ENCODE measurements at regions not wholly inside any gene's neighbourhood (a gene's known extent, or its start where the extent isn't known, plus 50 kb on each side); places are given as distances from the start of the nearest gene placed in this dataset.

DNA sequence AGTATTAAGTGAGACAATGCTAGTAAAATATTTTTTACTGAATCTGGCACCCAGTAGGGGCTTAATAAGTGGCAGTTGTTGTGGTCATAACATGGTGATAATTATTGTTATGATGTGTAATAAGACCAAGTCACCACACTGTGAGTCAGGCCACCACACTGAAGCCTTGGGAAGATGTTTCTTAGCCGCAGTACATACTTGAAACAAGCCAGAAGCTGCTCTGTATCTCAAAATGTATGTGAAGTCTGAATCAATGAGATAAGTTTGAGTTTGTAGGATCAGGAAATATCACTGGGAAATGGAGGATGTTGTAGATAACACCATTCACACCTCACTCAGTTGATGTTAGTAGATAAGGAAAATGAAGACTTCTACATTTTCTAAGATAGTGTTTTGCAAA is 51.3 kb upstream of the PTPN3 start:
- DNase-seq (ENCODE audit: low read depth in 4 of 4, low spot score in 2 of 4), result no peak

DNA sequence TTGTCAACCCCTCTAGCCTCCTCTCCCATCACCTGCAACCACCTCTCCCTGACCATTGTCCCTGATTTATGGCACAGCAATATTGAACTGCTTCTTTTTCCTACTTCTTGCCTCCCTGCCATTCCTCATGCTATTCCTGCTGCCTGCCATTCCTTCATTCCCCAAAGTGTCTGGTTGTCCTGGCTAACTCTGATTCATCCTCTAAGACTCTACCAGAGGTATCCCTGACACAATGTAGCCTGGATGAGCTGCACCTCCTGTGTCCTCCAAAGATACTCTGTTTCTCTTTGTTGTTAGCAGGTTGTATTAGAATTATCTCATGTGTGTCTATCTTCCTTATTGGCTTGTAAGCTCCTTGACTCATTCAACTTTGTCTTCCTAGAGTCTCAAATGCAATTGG is 53.5 kb upstream of the PTPN3 start:
- no peak for DNase-seq (ENCODE audit: low read depth in 4 of 4, low spot score in 2 of 4)

DNA sequence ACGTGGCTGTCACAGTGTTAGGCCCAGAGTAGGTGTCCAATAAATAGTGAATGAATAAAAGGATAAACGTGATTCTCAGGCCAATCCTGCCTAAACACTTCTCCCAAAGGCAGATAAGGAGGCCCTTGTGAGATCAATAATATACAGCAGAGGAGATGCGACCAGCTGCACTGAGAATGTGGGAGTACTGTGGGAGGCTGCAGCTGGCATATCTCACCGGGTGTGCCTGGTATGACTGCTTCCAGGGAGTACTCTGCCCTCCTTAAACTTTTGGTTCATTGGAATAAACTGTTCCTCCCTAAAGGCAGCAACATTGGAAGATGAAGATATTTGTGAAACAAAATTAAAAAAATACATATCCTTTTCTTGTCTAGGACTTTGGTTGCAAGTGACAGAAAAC is 57.1 kb upstream of the PTPN3 start:
- no peak for DNase-seq (ENCODE audit: low read depth in 4 of 4, low spot score in 2 of 4)

DNA sequence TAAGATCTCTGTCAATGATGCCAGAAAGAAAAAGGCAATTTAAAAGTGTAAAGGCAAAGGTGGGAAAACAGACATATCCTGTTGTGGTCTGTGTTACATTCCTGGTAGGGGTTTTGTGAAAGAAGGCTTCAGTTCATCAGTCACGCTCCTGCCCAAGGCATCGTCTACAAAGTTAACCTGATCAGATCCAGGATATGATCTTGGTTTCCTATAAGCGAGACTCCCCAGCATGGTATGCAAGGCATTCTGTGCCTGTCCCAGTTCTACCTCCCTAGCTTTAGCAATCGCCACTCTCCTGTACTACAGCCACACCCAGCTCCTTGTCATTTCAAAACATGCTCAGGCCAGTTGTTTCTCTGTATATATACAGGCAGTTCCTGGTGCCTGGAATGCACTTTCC is 58.0 kb upstream of the PTPN3 start:
- no peak for DNase-seq (ENCODE audit: low read depth in 4 of 4, low spot score in 2 of 4)

DNA sequence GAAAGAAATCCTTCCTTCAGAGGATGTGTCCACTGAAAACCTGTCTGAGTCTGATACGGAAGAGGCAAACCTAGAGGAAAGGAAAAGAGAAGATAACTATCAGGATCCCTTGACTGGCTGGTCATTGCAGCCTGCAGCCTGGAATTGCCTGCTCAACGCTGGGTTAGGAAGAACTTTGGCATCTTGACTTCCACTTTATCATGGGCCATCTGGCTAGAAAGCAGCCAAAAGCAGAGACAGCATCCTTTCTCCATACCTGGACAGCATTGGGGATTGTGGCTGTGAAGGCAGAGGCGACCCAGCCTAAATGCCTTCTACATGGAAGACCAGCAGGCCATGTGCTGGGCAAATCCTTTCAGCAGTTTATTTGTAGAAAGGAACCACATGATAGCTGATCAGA is 58.7 kb upstream of the PTPN3 start:
- no peak for DNase-seq (ENCODE audit: low read depth in 4 of 4, low spot score in 2 of 4)

DNA sequence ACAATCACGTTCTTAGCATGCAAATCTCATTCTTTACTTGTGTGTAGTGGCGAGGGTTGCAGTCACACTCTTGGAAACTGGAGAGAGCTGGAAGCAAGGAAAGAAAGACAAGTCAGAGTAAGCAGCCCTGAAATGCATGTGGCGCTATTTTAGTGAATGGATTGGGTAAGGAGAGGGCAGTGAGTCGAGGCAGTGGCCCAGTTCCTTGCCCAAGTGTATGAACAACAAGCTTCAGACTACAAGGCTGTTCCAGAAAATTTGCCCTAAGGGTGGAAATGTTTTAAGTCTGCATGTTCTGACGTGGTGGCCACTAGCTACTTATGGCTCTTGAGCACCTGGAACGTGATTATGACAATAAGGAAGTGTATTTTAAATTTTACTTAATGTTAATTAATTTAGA is 59.4 kb upstream of the PTPN3 start:
- no peak for DNase-seq (ENCODE audit: low read depth in 4 of 4, low spot score in 2 of 4)

DNA sequence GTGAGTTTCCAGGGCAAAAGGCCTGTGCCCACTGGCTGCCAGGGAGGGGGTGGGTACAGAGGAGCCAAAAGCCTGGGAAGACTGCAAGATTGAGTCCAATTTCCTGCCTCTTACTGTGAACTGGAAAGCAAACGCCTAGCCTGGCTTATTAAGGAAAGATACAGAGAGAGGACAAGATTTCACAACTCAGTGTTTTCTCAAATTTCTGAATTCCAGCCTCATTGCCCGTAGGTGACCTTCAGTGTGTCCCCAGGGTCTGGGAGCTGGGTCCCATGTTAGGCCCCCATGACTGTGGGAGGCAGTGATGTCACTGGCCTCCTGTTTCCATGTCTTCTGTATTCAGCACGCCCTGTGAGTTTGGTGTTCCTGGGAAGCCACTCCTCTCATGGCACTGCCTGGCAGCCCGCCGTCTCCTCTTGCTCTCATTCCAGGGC is 60.6 kb upstream of the PTPN3 start:
- DNase-seq (ENCODE audit: low read depth in 4 of 4, low spot score in 2 of 4), result no peak

DNA sequence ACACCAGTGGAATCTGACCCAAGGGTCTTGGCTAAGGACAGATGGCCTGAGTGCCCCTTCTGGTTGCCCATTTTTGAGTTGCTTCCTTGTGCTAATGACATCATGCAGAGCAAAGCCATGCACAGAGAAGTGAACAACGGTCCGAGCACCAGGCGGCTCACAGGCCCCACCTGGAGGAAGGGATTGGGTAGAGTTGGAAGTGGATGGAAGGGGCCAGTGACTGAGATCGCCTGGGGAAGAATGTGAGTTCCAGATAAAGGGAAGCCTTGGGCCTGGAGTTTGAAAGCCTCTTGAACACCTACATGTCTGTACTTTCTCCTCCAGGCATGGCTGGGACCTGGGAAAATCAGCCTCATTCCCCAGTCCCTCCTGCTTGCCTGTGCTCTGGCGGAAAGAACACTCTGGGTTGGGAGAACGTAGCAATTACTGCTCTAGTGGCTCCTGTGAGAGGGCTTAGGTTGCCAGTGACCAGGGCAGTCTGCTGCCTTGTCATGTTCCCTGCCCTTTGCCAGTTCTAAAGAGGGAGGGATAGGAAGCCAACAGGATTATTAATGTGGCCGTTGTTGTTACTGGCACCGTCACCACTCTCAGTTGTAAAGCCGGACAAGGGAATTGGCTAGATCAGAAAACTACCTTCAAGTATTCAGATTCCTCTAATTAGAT is 62.5 kb upstream of the PTPN3 start:
- DNase-seq (ENCODE audit: low read depth in 4 of 4, low spot score in 2 of 4), result no peak

DNA sequence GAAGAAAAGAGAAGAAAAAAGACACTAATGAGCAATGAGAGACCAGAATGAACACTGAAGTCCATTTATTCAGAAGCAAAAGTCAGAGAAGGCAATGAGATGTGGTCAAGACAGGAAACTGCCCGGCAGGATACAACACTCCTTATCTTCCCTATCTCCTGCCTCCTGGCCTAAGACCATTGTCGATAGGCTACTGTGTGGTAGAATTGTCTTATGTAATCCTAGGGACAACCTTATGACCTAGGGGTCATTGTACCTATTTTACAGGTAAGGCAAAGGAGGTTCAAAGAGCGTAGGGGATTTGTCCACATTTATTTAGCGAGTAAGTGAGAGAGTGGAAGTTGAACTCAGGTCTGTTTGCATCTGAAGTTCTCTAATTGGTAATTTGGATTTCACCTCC is 63.0 kb upstream of the PTPN3 start:
- DNase-seq (ENCODE audit: low read depth in 4 of 4, low spot score in 2 of 4), result no peak

DNA sequence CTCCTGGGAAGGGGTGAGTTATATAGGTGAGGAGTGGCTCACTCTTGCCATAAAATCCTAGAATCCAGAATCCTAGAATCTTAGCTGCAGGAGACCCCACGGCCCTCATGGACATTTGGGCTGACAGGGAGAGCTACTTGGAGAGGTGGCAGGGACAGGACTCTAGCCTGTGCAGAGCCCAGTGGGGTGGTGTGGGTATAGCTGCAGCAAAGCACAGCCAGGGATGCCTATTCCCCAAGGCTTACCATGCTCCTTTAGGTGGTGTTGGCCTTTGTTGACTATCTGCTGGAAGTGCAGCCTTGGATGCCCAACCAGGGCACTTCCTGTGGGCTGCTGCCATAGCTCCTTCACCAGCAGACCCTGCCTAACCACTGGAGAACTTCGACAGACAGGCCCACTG is 70.0 kb upstream of the PTPN3 start:
- DNase-seq (ENCODE audit: low read depth in 4 of 4, low spot score in 2 of 4), result no peak

DNA sequence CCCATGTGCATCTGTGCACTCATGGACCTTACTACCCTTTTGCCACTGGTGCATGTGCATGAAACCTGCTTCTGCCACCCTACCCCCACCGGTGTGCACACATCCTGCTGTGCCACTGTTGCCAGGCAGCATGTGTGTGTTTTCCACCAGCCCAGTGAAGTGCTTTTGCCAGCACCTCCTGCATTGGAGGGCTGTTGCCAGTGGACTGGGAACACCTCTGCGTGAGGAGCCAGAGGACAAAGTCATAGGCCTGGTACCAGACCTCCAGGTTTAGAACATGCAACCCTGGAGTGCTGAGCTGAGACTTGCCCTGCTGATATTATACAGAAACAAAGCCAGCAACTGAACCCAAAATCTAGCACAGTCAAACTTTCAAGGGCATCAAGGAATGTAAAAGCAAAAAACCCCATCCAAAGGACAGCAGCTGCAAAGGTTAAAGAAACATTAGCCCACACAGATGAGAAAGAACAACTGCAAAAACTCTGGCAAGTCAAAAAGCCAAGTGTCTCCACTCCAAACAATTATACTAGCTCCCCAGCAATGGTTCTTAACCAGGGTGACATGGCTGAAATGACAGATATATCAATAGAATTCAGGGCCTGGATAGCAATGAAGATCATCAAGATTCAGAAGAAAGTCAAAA is 70.6 kb upstream of the PTPN3 start:
- no peak for DNase-seq (ENCODE audit: low read depth in 4 of 4, low spot score in 2 of 4)

DNA sequence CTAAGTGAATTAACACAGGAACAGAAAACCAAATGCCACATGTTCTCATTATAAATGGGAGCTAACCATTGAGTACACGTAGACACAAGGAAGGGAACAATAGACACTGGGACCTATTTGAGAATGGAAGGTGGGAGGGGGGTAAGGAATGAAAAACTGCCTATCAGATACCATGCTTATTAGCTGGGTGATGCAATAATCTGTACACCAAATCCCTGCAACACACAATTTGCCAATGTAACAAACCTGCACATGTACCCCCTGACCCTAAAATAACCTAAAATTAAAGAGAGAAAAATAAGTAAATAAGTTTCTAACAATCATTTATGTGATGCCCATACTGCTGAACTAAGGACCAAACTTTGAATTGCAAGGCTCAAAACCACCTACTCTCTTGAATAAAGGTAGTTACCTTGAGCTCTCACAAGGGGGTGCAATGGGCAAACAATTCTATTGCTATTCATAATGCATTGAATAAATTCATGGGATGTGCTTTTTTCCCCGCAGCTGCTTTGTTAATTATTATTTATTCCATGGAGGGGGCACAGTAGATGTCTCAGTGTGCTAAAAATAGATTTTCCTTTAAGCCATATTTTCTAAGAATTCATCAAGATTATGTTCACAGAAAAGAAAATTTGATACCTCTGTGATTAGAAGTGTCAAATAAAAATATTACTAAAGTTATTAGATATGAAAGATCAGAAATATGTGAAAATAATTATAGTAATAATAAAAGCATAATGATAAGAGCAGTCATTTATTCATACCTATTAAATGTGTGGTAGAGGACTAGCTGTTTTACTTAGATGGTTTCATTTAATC is 76.2 kb upstream of the PTPN3 start:
- DNase-seq (ENCODE audit: low read depth in 4 of 4, low spot score in 2 of 4), result peak in 3 of 4 donors; percentile 27 to 62 (median 45)

DNA sequence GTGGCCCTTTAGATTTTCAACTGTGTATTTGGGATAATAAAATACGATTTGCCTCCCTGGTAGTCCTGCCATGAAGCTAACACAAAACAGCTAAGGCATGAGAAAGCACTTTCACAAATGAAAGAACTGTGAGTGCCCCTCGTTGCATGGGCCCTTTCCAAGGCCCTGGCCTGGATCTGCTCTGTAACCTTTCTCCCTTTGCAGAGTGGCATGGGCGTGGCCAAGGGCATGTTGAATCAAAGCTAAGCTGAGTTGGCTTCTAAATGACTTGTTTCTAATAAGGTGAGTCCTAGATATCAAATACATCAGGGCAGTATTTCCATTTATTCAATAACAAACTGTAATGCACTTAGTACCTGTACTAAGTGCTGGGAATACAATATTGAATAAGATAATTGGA is 78.7 kb upstream of the PTPN3 start:
- no peak for DNase-seq (ENCODE audit: low read depth in 4 of 4, low spot score in 2 of 4)

DNA sequence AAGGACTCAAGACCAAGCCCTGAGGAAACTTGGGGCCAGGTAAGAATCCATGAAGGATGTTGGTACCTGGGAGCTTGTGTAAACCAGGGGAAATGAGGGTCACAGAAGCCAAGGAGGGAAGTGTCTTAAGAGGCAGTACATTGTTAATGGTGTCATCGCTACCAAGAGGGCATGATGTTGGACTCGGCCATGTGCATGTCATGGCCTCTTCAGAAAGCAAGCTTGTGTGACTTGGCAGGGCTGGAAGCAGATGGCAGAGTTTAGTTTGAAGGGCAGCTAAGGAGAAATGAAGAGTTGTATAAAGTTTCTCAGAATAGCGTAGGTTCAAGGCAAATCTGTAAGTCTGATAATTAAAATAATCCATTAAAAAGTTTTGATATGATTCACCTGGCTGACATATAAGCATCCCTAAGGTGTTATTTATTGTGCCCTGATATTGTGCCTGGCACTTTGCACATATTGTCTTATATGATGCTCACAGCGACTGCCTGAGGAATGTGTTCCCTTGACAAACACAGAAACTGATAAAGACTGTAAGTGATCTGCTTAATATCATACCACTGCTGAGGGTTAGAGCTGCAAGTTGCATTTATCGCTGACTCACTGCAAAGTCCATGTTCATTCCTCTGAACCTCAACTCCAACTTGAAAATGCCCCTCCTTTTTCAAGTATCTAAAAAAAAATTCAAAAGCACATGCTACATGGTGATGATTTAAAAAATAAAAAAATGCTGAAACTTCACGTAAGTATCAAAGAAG is 81.3 kb upstream of the PTPN3 start:
- no peak for DNase-seq (ENCODE audit: low read depth in 4 of 4, low spot score in 2 of 4)

DNA sequence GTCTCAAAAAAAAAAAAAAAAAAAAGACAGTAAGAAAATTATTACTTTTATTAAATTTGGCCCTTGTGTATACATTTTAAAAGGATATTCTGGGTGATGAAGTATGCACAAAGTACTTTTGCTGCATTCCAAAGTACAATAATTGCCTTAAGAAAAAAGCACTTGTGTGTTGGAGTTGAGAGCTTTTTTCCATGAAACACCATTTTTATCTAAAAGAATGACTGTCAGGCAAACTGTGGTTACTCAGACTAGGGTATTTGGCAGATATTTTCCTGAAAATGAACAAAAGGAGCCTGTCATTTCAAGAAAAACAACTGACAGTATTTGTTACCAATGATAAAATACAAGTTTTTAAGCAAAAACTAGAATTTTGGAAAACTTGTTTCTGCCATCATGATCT is 84.3 kb upstream of the PTPN3 start:
- no peak for DNase-seq (ENCODE audit: low read depth in 4 of 4, low spot score in 2 of 4)

DNA sequence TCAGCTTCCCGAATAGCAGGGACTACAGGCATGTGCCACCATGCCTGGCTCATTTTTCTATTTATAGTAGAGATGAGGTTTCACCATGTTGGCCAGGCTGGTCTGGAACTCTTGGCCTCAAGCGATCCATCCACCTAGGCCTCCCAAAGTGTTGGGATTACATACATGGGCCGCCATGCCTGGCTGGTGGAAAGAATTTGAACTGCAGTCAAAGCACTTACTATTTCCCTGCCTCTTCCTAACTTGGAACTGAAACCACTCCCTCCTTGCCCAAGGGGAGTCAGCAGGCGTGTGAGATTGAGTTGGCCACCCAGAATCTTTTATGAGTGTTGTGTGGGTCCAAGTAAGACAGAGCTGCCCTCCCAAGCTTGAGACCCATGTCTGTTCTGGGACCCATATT is 86.1 kb upstream of the PTPN3 start:
- DNase-seq (ENCODE audit: low read depth in 4 of 4, low spot score in 2 of 4), result no peak

DNA sequence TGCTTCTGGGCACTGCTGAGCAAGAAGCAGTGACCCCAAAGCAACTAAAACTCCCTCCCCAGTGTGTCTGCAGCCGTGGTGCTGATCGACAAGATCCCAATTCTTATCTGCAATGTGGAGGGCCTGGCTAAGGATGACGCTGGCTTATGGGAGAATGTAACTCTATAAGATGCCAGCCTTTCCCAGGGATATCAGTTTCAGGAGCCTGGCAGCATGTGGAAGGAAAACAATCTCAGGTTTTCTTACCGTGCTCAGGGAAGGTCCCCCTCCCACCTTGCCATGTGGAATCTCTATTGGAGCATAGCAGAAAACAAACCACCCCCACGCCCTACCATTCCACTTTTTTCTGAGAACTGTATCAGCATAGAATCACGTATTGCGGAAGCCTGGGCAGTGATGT is 87.7 kb upstream of the PTPN3 start:
- peak; percentile 47 to 74 (median 58) for DNase-seq (ENCODE audit: low read depth in 4 of 4, low spot score in 2 of 4)

DNA sequence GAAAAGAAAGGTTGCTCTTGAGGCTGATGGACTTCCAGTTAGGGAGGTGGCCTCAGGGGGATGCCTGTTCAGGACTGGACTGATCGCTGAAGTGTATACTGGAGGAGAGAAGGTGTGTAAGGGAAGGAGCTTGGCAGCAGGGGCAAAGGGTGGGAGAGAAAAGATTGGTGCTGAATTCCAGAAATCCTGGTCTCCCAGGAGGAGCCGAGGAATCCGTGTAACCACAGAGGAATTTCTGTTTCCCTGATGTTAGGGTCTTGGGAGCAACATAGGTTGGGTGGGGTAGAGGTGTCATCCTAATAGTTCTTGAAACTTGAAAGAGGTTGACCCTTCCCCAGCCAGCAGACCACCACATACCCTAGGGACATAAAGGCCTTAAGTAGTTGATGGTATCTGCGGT is 88.9 kb upstream of the PTPN3 start:
- no peak for DNase-seq (ENCODE audit: low read depth in 4 of 4, low spot score in 2 of 4)

DNA sequence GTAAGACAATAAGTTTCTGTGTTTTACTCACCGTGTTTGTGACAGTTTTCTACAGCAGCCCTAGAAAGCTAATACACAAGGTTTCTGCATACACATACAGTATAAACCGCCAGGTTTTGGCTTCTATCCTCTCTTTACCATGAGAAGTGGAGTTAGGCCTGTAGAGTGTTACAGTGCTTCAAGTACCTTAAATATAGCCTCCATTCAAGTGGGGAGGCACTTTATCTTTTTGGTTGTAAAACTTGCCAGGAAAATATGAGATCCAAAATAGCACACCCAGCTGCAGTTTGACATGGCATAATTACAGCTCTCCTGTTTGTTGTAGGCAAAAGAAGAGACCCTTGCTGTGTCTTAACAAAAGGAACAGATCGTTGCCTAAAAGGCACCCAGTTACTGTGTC is 90.3 kb upstream of the PTPN3 start:
- DNase-seq (ENCODE audit: low read depth in 4 of 4, low spot score in 2 of 4), result no peak

DNA sequence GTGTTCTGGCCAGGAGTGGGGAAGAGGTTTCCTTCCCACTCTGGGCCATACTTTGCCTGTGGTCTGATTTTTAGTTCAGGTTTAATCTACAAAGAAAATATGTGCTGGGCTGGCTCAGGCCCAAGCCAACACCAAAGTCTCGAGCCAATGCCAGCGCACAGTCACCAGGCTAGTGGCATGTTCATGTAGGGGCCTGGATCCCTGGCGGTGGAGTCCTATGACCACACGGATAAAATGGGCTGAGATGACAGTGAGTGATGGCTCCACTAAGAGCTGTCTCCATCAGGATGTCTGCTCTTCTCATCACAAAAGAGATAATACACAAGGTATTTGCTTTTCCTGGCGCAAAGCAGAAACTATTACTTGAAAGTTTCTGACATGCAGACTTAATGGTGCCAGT is 92.9 kb upstream of the PTPN3 start:
- DNase-seq (ENCODE audit: low read depth in 4 of 4, low spot score in 2 of 4), result no peak

DNA sequence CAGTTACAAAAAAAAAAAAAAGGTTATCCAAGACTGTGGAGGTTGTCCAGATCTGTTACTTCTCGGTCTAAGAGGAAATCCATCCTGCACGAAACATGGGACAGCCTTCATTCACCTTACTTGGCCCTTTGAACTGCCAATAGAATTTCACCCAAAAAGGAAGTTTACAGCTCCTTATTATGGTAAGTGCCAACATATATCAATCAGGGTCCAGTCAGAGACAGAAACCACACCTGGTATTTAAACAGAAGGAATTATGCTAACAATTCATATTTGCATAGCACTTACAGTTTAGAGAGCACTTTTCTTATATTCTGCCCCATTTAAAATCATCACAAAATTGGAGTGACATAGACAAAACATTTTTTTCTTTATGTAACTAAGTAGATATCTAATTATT is 93.6 kb upstream of the PTPN3 start:
- no peak for DNase-seq (ENCODE audit: low read depth in 4 of 4, low spot score in 2 of 4)
